A204.1 (cell line): ENCODE measurements at regions not wholly inside any gene's neighbourhood (a gene's known extent, or its start where the extent isn't known, plus 50 kb on each side); places are given as distances from the start of the nearest gene placed in this dataset.

Source experiments
- FAIRE-seq: peaks from 2 replicates; lab custom pipeline; 2012; peaks lifted over from hg19 to GRCh38; lab: Jason Lieb, UNC

- no peak for FAIRE-seq
These were observed 258.9 kb downstream of the TAF11L14 start for GRCh38 chr5:17893026-17893635.

- no peak for FAIRE-seq
These were observed 261.2 kb downstream of the TAF11L14 start for GRCh38 chr5:17895288-17896033.

GRCh38 chr5:17896605-17897004, 262.3 kb downstream of the TAF11L14 start:
- no peak for FAIRE-seq

DNA sequence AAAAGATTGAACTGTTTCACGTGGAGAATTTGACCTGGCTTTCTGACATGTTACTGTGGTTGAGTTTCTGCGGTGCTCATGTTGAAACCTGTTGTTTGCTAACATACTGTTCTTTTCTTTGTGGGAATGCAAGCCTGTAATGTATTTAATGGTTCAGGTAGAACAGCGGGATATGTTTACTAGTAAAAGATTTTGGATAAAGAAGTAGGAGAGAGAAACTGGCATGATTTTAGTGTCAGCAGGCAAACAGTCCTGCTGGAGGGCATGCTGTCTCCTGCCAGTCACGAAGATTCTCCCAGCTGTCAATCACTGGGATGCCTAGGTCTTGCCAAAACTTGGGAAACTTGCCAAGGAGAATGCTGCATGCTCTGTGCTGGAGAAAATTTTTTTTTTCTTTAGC, 263.5 kb downstream of the TAF11L14 start:
- no peak for FAIRE-seq

- FAIRE-seq: no peak
These were observed 264.5 kb downstream of the TAF11L14 start for GRCh38 chr5:17898766-17899165.

- FAIRE-seq: no peak
These were observed 272.8 kb downstream of the TAF11L14 start for GRCh38 chr5:17907094-17907493.

GRCh38 chr5:17910318-17910717, 276.1 kb downstream of the TAF11L14 start:
- no peak for FAIRE-seq

- no peak for FAIRE-seq
These were observed 278.5 kb downstream of the TAF11L14 start for GRCh38 chr5:17912794-17913193.

- FAIRE-seq: no peak
These were observed 282.2 kb downstream of the TAF11L14 start for GRCh38 chr5:17916446-17916845.

GRCh38 chr5:17917465-17917864, 283.2 kb downstream of the TAF11L14 start:
- no peak for FAIRE-seq

DNA sequence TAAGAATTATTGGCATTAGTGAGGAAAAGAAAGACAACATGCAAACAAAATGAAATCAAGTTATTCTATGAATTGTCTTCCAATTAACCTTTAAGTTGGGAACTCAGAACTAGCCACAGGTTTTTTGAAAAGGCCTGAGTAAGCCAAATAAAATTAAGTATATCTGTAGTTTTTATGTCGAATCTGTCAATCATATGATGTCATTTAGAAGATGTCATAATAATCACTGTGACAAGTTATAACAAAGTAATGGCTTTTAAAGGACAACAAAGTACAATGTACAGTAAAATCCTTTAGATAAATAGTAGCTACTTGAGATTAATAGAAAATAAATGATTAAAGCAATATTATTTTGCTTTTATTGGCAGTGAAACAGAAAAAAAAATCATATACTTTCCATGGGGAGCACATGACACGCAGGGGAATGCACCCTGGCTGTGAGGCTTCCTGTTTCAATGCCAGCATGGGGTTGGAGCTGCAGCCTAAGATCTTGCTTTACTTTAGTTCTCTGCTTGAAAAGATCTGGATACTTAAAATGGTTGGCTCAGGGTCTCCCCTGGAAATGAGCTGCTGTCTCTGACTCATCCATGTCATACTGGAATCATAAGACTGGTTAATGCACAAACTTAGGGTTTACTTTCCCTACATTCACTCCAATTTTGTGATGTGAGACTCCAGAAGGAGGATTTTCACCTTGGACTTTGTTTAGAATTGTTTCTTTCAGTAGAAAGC, 284.3 kb downstream of the TAF11L14 start:
- FAIRE-seq: no peak

DNA sequence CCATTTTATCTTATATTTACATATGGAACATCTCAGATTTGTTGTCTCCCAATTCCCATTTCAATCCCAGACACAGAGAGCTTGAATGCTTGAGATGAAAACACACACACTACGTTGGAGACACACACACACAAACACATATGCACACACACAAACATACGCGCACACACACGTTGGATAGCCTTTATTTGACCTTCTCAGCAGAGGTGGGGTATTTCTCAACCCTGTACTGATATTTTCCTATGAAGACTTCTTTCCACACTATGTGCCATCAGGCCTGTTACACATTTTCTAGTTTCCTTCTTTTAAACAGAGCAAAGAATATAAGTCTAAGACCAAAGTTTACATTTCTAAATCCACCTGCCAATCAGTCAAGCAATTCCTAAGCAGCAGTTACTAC, 291.0 kb downstream of the TAF11L14 start:
- no peak for FAIRE-seq

DNA sequence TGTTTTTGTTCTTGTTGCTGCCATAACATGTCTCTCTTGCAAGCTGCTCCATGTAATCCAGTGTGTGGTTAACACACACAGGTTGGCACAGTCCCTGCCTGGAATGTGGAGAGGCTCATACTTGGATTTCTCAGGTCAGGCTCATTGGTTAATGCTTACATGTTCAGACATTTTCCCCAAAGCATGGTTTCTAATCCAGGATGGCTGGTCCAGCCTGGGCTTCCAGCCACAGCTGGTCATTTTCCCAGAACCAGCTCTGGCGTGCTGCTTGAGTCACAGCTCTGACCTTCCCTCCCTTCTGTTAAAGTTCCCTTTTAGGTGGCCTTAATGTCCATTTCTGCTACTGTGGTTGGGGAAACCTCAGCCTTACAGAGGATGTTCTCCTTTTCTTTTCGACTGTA, 294.3 kb downstream of the TAF11L14 start:
- no peak for FAIRE-seq

DNA sequence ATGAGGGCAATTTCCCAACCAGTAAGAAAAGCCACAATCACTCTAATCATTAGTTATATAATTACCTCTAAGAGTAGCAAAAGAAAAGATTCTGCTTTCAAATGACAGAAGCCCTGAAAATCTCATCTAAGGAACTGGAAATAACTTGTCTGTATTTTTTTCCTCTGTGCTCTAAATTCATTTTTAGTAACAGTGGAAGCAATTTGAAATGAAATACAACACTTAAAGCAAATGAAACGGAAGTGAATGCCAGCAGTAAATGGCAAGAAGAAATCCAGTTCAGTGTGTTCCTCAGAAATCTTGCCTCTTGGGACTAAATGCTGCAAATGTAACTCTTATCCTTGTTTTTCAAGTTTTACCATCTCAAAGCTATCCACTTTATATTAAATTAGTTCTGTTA, 294.9 kb downstream of the TAF11L14 start:
- no peak for FAIRE-seq

- no peak for FAIRE-seq
These were observed 296.1 kb downstream of the TAF11L14 start for GRCh38 chr5:17930346-17930745.

DNA sequence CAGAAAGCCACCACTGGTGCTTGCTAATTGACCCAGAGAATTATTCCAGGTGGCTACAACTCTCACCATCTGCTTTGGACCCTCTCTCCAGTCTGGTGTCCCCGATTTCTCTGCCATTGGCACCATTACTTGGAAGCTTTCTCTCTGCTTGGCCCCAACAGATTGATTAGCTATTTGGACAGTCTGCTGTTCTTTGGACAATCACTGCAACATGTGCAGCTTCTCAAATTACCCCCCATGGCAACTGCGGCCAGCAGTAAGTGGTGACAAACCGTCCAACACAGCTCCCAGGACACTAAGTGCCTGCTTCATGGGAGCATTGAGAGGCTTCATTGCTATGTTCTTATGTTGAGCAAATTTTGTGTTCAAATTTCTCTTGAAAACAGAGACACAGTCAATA, 309.8 kb downstream of the TAF11L14 start:
- no peak for FAIRE-seq

DNA sequence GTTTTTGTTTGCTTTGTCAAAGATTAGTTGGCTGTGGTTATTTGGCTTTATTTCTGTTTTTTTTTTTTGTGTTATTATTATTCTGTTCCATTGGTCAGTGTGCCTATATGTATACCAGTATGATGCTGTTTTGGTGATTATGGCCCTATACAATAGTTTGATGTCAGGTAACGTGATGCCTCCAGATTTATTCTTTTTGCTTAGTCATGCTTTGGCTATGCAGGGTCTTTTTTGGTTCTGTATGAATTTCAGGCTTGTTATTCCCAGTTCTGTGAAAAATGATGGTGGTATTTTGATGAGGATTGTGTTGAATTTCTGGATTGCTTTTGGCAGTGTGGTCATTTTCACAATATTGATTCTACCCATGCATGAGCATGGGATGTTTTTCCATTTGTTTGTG, 312.8 kb downstream of the TAF11L14 start:
- FAIRE-seq: no peak

GRCh38 chr5:17951392-17952169, 317.3 kb downstream of the TAF11L14 start:
- FAIRE-seq: no peak

DNA sequence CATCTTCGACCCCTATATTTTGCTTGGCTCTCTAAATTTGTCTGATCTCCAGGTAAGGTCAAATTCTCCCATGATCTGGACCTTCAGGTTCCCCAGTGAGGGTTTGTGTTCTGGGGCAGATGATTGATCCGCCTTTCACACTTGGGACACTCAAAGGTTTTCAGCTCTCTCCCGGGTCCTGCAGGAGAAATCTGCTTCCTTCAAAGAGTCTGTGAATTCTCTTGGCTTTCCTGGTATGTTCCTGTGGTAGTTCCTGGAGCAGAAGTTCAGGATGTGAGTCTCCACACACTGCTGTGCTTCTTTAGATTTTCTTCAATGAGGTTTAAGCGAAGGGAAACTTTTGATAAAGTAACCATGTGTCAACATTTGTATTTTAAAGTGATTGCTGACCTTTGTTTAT, 318.0 kb downstream of the TAF11L14 start:
- FAIRE-seq: no peak

- FAIRE-seq: no peak
These were observed 329.8 kb downstream of the TAF11L14 start for GRCh38 chr5:17964067-17964466.

DNA sequence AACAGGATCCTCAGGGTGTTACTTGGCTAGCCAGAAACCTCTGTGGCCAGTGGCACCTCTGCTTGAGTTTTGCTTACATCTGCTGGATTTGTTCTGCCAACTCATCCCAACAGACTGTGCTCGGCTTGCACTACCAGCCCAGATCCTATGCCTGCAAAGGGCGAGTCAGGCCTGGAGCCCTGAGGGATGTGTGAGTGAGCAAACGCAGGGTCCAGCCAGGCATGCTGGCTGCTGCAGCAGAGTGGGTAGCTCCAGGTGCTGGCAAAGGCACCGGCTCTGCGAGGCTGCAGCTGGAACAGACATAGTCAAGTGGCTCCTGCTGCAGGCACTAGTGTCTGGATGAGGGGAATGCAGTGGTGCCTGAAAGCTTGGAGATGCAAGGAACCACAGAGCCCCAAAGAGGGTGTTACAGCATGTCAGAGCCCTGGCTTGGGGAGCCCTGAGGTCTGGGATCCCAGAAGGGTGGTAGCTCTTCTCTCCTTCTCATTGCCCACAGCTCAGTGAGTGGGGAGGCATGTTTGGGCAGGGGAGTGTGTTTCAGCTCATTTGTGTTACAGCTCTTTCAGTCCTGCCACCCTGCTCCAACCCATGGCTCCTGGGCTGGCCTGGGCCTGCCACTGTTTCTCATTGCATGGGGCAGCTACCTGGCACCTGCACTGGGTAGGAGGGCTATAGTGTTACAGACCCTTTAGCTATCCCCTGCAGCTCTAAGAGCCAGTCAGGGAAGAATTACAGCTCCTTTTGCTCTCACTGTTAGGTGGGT, 332.6 kb downstream of the TAF11L14 start:
- no peak for FAIRE-seq

- FAIRE-seq: no peak
These were observed 342.1 kb downstream of the TAF11L14 start for GRCh38 chr5:17976404-17976803.
